ENCODE measurements at regions not wholly inside any gene's neighbourhood (a gene's known extent, or its start where the extent isn't known, plus 50 kb on each side); places are given as distances from the start of the nearest gene placed in this dataset.

GRCh38 chr5:116669261-116670031 lies 94.8 kb upstream of the SEMA6A start:
- TF ChIP-seq EZH2 (IDR thresholded peaks at IDR 0.05; ENCODE audit: borderline replicate concordance, control insufficient read depth, low read depth, low read length) (no peak), CTCF (IDR thresholded peaks at IDR 0.05 in 2 of 3, conservative IDR thresholded peaks at IDR 0.05 in 1 of 3; ENCODE audit: control insufficient read depth in 2 of 3, extremely low read depth in 1 of 3, insufficient read depth in 1 of 3, low read depth in 3 of 3, low read length in 3 of 3) (no peak), CHD4 (IDR thresholded peaks at IDR 0.05) (no peak), CHD2 (IDR thresholded peaks at IDR 0.05; ENCODE audit: borderline replicate concordance, low read depth, low read length) (no peak), MAX (IDR thresholded peaks at IDR 0.05; ENCODE audit: low read depth, low read length) (no peak), TCF7 (IDR thresholded peaks at IDR 0.05; ENCODE audit: borderline replicate concordance) (no peak)

All from GM12878 (cell line).